ENCODE measurements at regions not wholly inside any gene's neighbourhood (a gene's known extent, or its start where the extent isn't known, plus 50 kb on each side); places are given as distances from the start of the nearest gene placed in this dataset.

DNA sequence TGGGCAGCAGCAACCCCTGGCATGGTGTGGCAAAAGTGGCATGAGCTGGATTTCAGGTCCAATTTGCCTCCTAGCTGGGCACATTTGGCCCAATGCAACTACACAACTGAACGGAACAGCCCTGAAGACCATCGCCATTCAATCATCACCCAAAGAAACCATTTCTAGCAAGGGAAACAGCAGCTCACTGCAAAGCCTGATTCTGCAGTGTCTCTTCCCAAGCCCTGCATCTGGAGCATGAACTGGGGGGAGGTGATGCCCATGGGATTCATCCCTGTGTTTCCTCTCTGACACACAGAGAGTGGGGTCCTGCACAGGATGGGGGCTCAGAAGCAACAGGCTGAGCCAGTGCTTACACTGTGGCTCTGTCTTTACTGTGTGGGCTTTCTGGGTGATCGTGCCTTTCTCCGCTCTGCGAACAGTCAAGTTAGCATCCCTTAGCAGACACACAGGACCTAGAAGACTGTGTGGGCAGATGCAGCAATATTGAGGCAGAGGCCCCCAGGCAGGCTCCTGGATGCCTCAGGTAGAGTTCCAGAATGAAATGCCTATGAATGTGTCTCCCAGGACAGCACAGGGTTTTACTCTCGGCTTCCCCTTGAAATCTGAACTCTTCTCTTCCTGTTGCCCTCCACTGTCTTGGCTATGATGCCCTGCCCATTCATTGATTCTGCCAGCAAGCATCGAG, 91.1 kb upstream of the ALDH1A3 start:
- Mint-ChIP-seq H3K27ac (no peak overlapping the region), H3K36me3 (no peaks in the 10 kb centered on the region), H3K4me3 (no peak overlapping the region), H3K27me3 (peaks cover 8% of the 10 kb centered on the region), H3K4me1 (ENCODE audit: low read depth) (no peaks in the 10 kb centered on the region), H3K9me3 (ENCODE audit: low read depth) (no peaks in the 10 kb centered on the region)

DNA sequence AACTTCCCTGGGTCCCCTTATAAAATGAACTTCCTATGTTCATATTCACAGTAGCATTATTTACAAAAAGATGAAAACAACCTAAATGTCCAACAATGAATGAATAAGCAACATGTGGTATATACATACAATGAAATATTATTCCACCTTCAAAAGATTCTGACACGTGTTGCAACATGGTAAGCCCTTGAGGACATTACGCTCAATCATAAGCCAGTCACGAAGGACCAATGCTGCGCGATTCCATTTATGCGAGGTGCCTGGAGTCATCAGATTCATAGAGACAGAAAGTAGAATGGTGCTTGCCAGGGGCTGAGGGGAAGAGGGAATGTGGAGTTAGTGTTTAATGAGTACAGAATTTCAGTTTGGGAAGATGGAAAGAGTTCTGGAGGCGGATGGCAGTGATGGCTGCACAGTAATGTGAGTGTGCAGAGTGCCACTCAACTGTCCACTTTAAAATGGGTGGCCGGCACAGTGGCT, 88.8 kb upstream of the ALDH1A3 start:
- no peaks in the 10 kb centered on the region for H3K9me3 Mint-ChIP-seq (ENCODE audit: low read depth)
- no peaks in the 10 kb centered on the region for H3K36me3 Mint-ChIP-seq
- no peak overlapping the region for H3K27ac Mint-ChIP-seq
- no peak overlapping the region for H3K4me3 Mint-ChIP-seq
- H3K27me3 Mint-ChIP-seq: peaks cover 14% of the 10 kb centered on the region
- no peaks in the 10 kb centered on the region for H3K4me1 Mint-ChIP-seq (ENCODE audit: low read depth)

DNA sequence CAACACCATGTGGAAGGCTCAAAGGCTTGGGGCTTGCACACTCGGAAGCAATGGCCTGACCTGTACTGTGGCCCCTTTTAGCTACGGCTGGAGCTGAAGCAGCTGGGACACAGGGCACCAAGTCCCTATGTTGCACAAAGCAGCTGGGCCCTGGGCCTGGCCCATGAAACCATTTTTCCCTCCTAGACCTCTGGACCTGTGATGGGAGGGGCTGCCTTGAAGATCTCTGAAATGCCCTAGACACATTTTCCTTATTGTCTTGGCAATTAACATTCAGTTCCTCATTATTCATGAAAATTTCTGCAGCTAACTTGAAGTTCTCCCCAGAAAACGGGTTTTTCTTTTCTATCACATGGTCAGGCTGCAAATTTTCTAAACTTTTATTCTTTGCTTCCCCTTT, 85.6 kb upstream of the ALDH1A3 start:
- Mint-ChIP-seq H3K4me1 (ENCODE audit: low read depth) (no peaks in the 10 kb centered on the region), H3K27me3 (peaks cover 12% of the 10 kb centered on the region), H3K36me3 (no peaks in the 10 kb centered on the region), H3K9me3 (ENCODE audit: low read depth) (no peaks in the 10 kb centered on the region), H3K4me3 (no peak overlapping the region), H3K27ac (no peak overlapping the region)

DNA sequence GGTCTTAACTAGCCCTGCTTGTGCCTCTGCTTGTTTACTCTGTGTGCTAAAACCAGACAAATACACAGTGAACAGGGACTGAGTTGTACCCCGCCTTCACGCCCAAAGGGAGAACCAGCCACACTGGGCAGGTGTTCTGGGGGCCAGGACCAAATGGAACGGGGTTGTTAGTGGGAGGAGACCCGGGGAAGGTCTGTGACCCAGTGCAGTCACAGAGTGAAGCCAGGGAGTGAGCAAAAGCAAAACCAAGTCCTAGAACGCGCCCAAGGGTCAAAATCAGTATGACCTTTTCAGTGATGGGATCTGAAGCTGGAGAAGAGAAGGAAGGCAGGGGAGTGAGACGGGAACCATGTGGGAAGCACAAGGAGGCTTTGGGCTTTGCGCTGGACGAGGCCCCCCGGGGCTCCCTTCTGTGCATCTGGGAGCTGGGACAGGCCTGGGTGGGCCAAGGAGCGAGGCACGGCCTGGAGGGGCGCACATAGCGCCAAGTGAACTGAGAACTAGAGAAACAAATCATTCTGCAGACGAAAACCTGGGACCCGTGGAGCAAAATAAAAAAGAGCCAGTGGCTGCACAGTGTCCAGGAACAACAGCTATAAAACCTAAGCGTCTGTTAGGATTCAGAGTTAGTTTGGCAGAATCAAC, 78.3 kb upstream of the ALDH1A3 start:
- no peaks in the 10 kb centered on the region for H3K4me1 Mint-ChIP-seq (ENCODE audit: low read depth)
- H3K27me3 Mint-ChIP-seq: no peaks in the 10 kb centered on the region
- peaks cover 3% of the 10 kb centered on the region for H3K36me3 Mint-ChIP-seq
- H3K4me3 Mint-ChIP-seq: no peak overlapping the region
- no peaks in the 10 kb centered on the region for H3K9me3 Mint-ChIP-seq (ENCODE audit: low read depth)
- peak overlapping the region; percentile 64 for H3K27ac Mint-ChIP-seq

DNA sequence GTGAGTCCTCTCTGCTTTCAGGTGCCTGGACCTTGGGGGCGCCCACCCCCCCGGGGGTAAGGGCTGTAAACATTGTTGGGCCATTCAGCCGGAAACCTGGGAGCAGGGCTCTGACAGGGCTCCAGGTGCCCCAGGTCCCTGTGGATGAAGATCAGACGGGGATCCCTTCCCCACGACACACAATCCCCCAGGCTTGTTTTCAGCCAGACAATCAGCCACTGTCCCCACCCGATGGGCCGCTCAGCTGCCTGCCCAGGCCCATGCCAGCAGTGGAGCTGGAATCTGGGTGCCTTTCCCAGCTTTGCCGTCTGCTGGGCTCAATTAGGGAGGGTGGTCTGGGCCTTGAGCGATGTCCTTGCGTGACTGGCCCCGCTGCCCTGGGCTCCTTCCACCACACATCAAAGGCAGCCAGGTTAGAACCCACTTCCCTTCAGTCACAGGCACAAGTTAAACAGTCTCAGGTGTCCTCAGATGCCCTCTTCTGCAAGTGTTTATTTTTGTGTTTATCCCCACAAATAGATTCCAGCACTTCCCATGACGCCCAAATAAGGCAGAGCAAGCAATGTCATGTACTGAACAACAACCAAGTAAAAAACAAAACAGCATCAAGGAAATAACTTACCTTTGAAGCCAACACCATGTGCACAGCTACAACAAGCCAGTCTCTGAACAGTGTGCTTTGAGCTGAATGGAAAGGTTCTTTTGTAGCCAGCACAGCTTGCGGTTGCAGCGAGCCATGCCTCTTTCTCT, 77.0 kb upstream of the ALDH1A3 start:
- Mint-ChIP-seq H3K4me1 (ENCODE audit: low read depth) (no peaks in the 10 kb centered on the region), H3K36me3 (peaks cover 3% of the 10 kb centered on the region), H3K27ac (no peak overlapping the region), H3K9me3 (ENCODE audit: low read depth) (no peaks in the 10 kb centered on the region), H3K4me3 (no peak overlapping the region), H3K27me3 (no peaks in the 10 kb centered on the region)

DNA sequence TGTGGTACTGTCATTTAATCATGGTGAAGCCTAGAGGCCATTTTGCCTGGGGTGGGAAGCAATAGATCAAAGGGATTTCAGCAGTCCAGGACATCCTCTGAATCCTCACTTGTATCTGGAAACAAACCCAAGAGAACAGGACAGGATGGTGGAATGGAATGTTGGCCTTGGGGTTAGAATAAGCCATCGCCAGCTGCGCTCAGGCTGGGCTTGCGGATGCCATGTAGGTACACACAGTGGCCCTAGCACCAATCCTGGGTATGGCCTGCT, 76.5 kb upstream of the ALDH1A3 start:
- H3K27me3 Mint-ChIP-seq: no peaks in the 10 kb centered on the region
- peaks cover 3% of the 10 kb centered on the region for H3K36me3 Mint-ChIP-seq
- H3K4me1 Mint-ChIP-seq (ENCODE audit: low read depth): no peaks in the 10 kb centered on the region
- H3K9me3 Mint-ChIP-seq (ENCODE audit: low read depth): no peaks in the 10 kb centered on the region
- no peak overlapping the region for H3K27ac Mint-ChIP-seq
- H3K4me3 Mint-ChIP-seq: no peak overlapping the region

DNA sequence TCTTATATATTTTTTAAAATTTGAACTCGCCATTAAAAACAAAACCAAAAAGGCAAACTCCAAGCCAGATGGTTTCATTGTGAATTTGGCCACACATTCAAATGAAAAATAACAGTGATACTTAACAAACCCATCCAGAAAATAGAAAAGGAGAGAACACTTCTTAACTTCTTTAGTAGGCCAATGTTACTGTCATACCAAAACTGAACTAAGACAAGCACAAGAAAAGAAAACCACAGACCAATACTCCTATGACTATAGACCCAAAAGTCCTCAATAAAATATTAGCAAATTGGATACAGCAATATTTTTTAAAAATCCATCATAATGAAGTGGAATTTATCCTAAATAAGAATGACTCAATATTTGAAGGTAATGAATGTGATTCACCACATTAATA, 73.5 kb upstream of the ALDH1A3 start:
- Mint-ChIP-seq H3K36me3 (peaks cover 3% of the 10 kb centered on the region), H3K4me3 (no peak overlapping the region), H3K27ac (no peak overlapping the region), H3K4me1 (ENCODE audit: low read depth) (no peaks in the 10 kb centered on the region), H3K27me3 (no peaks in the 10 kb centered on the region), H3K9me3 (ENCODE audit: low read depth) (no peaks in the 10 kb centered on the region)

DNA sequence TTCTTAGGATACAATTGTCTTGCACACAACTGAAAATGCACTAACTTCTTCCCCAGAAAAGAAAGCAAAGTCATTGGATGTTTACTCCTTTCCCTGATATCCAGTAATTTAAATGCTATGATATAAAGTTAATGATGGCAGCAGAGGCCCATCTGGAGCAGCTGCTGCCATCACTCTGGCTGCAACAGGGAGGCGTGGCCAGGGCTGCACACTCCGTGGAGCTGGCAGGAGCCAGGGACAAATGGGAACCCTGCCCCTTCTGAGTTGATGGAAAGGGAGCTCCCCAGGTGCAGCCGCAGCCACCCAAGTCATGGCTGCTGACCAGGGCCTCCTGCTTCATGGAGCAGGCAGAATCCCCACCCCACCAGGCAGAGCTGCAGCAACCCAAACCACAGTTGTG, 72.6 kb upstream of the ALDH1A3 start:
- Mint-ChIP-seq H3K4me1 (ENCODE audit: low read depth) (no peaks in the 10 kb centered on the region), H3K4me3 (no peak overlapping the region), H3K9me3 (ENCODE audit: low read depth) (no peaks in the 10 kb centered on the region), H3K36me3 (peaks cover 3% of the 10 kb centered on the region), H3K27me3 (no peaks in the 10 kb centered on the region), H3K27ac (no peak overlapping the region)

DNA sequence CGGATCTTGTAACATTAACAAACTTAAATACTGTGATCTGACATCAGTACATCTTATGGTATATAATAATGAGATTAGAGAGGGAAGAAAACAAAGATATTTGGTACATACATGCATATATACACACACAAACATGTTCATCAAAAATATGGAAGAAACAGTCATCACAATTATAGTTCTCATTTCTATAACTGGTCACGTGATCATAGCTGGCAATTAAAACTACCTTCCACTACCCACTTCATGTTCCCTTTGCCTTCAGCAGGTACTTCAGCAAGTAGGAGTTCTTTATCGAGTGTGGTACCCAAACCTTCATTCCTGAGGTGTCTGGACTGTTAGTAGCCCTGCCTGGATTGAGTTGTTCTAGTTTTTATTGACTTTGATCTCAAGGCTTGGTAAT, 70.9 kb upstream of the ALDH1A3 start:
- no peaks in the 10 kb centered on the region for H3K9me3 Mint-ChIP-seq (ENCODE audit: low read depth)
- no peak overlapping the region for H3K4me3 Mint-ChIP-seq
- H3K27ac Mint-ChIP-seq: no peak overlapping the region
- peaks cover 3% of the 10 kb centered on the region for H3K36me3 Mint-ChIP-seq
- no peaks in the 10 kb centered on the region for H3K27me3 Mint-ChIP-seq
- no peaks in the 10 kb centered on the region for H3K4me1 Mint-ChIP-seq (ENCODE audit: low read depth)

DNA sequence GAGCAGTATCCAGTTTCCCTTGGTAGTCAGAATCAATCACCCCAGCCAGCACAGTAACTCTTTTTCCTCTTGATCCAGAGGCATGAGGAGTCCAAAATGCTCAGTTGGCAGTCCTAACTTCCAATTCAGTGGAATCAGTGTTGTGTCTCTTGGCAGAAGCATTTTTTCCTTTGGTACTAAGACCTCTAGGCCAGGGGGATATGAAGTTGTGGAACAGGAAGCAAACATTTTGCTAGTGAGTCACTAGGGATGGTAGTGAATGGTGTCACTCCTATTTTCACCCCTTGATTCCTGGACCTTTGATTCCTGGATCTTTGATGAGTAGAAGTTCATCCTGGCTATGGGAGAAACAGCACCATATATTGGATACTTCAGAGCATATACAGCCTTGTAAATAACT, 70.5 kb upstream of the ALDH1A3 start:
- no peaks in the 10 kb centered on the region for H3K27me3 Mint-ChIP-seq
- no peaks in the 10 kb centered on the region for H3K4me1 Mint-ChIP-seq (ENCODE audit: low read depth)
- H3K9me3 Mint-ChIP-seq (ENCODE audit: low read depth): no peaks in the 10 kb centered on the region
- H3K4me3 Mint-ChIP-seq: no peak overlapping the region
- no peak overlapping the region for H3K27ac Mint-ChIP-seq
- H3K36me3 Mint-ChIP-seq: peaks cover 3% of the 10 kb centered on the region

DNA sequence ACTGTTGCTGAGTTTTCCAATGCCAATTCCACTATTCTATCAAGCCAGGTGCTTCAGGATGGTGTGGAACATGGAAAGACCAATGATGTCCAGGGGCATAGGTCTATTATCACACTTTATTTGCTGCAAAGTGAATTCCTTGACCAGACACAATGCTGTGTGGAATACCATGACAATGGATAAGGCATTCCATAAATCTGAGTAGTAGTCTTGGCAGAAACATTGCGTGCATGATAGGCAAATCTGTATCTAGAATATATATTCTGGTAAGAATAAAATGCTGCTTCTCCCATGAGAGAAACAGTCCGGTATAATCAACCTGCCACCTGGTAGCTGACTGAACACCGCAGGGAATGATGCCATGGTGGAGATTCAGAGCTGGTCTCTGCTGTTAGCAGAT, 70.0 kb upstream of the ALDH1A3 start:
- Mint-ChIP-seq H3K27ac (no peak overlapping the region), H3K9me3 (ENCODE audit: low read depth) (no peaks in the 10 kb centered on the region), H3K4me3 (no peak overlapping the region), H3K4me1 (ENCODE audit: low read depth) (no peaks in the 10 kb centered on the region), H3K36me3 (peaks cover 2% of the 10 kb centered on the region), H3K27me3 (no peaks in the 10 kb centered on the region)

DNA sequence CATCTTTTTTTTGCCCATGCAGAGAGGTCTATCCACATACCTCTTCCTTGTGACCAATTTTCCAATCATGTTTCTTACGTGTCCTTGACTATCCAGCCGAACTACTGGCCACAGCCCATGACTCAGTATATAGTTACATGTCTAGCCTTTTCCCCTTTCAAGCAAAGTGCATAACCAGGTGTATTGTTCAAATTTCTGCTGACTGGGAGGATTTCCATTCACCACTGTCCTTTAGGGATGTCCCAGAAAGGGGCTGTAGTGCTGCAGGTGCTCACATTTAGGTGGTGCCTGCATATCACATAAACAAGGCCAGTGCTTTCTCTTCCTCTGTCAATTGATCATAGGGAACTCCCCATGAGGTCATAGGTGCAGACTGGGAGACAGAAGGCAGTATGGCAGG, 69.4 kb upstream of the ALDH1A3 start:
- Mint-ChIP-seq H3K4me1 (ENCODE audit: low read depth) (no peaks in the 10 kb centered on the region), H3K27ac (no peak overlapping the region), H3K36me3 (no peaks in the 10 kb centered on the region), H3K27me3 (no peaks in the 10 kb centered on the region), H3K4me3 (no peak overlapping the region), H3K9me3 (ENCODE audit: low read depth) (no peaks in the 10 kb centered on the region)

DNA sequence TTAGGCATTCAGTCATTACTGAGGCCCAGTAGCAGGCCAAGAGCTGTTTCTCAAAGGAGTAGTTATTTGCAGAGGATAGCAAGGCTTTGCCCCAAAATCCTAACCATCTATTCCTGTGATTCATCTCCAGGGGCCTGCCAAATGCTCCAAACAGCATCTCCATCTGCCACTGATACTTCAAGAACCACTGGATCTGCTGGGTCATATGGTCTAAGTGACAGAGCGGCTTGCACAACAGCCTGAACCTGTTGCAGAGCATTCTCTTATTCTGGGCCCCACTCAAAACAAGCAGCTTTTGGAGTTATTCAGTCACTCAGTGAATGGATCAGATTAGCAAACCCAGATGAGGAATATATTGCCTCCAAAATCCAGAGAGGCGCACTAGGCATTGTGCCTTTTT, 68.8 kb upstream of the ALDH1A3 start:
- Mint-ChIP-seq H3K27ac (no peak overlapping the region), H3K9me3 (ENCODE audit: low read depth) (peaks cover 5% of the 10 kb centered on the region), H3K4me1 (ENCODE audit: low read depth) (no peaks in the 10 kb centered on the region), H3K4me3 (no peak overlapping the region), H3K36me3 (no peaks in the 10 kb centered on the region), H3K27me3 (no peaks in the 10 kb centered on the region)

DNA sequence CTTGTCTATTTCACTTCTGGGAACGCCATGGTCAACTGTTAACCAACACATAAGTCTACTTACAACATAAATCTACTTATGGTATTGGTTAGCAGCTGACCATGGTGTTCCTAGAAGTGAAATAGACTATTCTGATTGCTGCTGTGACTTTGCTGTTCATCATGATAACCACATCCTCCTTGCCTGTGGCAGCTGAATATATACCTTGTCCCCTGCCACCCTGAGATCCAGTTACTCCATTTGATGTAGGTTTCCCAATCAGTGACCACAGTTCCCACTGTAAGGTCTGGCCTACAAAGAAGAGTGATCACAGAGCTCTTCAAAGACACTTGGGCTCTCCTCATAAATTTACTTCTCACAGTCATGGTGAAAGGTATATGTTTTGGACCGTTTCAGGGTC, 66.8 kb upstream of the ALDH1A3 start:
- Mint-ChIP-seq H3K27ac (no peak overlapping the region), H3K27me3 (peaks cover 2% of the 10 kb centered on the region)

DNA sequence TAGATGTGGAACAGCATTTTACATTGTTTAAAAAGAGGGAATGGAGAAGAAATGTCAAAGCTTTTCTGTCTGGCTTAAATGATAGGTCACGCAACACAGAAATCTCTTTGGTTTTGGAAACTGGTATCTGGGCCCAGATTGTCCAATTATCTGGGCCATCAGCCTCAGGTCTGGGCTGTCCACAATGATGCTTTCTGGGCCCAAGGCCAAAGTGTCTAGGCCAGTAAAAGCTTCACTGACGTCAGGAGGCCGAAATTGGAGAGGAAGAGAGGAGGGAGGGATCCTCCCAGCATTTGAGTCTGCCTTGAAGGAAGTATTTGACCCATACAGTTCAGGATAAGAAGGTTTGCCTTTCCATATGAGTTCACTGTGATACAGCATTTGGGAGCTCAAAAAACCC, 60.7 kb upstream of the ALDH1A3 start:
- Mint-ChIP-seq H3K36me3 (no peaks in the 10 kb centered on the region), H3K27ac (no peak overlapping the region), H3K27me3 (peaks cover 8% of the 10 kb centered on the region), H3K4me1 (ENCODE audit: low read depth) (no peaks in the 10 kb centered on the region), H3K4me3 (no peak overlapping the region), H3K9me3 (ENCODE audit: low read depth) (peaks cover 7% of the 10 kb centered on the region)

More for the DNA sequence above, 66.8 kb upstream of the ALDH1A3 start:
- peaks cover 7% of the 10 kb centered on the region for H3K9me3 Mint-ChIP-seq (ENCODE audit: low read depth)
- H3K36me3 Mint-ChIP-seq: no peaks in the 10 kb centered on the region
- no peaks in the 10 kb centered on the region for H3K4me1 Mint-ChIP-seq (ENCODE audit: low read depth)
- no peak overlapping the region for H3K4me3 Mint-ChIP-seq
